ENCODE measurements at regions not wholly inside any gene's neighbourhood (a gene's known extent, or its start where the extent isn't known, plus 50 kb on each side); places are given as distances from the start of the nearest gene placed in this dataset.

DNA sequence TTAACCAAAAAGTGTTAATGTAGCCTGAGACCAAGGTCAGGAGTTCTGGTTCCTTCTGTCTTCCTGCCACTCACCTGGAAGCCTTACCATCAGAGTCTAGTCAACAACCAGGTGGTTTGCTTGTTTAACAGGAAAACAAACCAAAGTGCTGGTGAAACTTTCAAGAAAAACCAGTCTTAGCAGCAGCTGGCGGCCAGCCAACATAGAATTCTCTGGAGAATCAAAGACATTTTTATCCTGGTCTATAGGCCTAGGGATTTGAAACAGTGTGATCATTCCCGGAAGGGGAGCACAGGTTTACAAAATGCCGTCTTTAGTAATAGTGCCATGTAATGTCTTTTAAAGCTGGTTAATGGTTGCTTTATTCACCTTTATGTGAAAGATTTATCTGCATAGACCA, 146.6 kb upstream of the AKIRIN2 start:
- TF ChIP-seq CTCF (IDR thresholded peaks at IDR 0.05 in 8 of 11, conservative IDR thresholded peaks at IDR 0.05 in 3 of 11) = no peak
- TF ChIP-seq POLR2AphosphoS5 (IDR thresholded peaks at IDR 0.05) = no peak
